HCT116 (cell line): ENCODE measurements at regions not wholly inside any gene's neighbourhood (a gene's known extent, or its start where the extent isn't known, plus 50 kb on each side); places are given as distances from the start of the nearest gene placed in this dataset.

ENCODE experiments used
- EZH2 ChIP-seq: fragments of 200-600 bp; sonication (generic); IDR thresholded peaks from 2 replicates; pipeline ENCODE4 v1.6.1; 2017; ENCODE audit warnings: antibody characterized with exemption, mixed run types
- EZH2phosphoT487 ChIP-seq: fragments of 200-600 bp; IDR thresholded peaks from 2 replicates; pipeline ENCODE4 v1.6.1; 2018; ENCODE audit warnings: antibody characterized with exemption, borderline replicate concordance
- JUND ChIP-seq: IDR thresholded peaks from 2 replicates; pipeline ENCODE4 v1.6.1; 2012
- POLR2A ChIP-seq: IDR thresholded peaks from 2 replicates; pipeline ENCODE4 v1.7.0; 2011; ENCODE audit warnings: borderline replicate concordance; ENCODE audit not compliant: insufficient read depth, insufficient read length; ENCODE audit errors: extremely low read depth
- POLR2AphosphoS5 ChIP-seq: IDR thresholded peaks from 2 replicates; pipeline ENCODE4 v1.6.1; 2011; ENCODE audit warnings: mild to moderate bottlenecking, low read depth, low read length, moderate library complexity
- RAD21 ChIP-seq: IDR thresholded peaks from 2 replicates; pipeline ENCODE4 v1.6.1; 2012; ENCODE audit warnings: low read depth, mild to moderate bottlenecking
- SIN3A ChIP-seq: IDR thresholded peaks from 2 replicates; pipeline ENCODE4 v1.6.1; 2012; ENCODE audit warnings: low read depth
- SRF ChIP-seq: IDR thresholded peaks from 2 replicates; pipeline ENCODE4 v1.6.1; 2012; ENCODE audit warnings: low read depth
- TCF7L2 ChIP-seq: IDR thresholded peaks from 2 replicates; pipeline ENCODE4 v1.7.0; 2011; ENCODE audit warnings: borderline replicate concordance, inconsistent platforms; ENCODE audit not compliant: insufficient read depth, insufficient read length; ENCODE audit errors: extremely low read depth
- YY1 ChIP-seq: IDR thresholded peaks from 2 replicates; pipeline ENCODE4 v1.6.1; 2011; ENCODE audit warnings: low read length, low read depth, moderate library complexity, mild to moderate bottlenecking; ENCODE audit not compliant: insufficient replicate concordance; ENCODE audit errors: extremely low read depth
- TF ChIP-seq, protein P1 (sequence below), 3 experiments: fragments of 200-600 bp in 1 of 3; sonication (generic) in 1 of 3; IDR thresholded peaks in 2 of 3; conservative IDR thresholded peaks in 1 of 3; 2 replicates each; pipeline ENCODE4 v1.5.1; 2012 to 2017; ENCODE audit warnings: low read depth in 2 of 3, low read length in 2 of 3, antibody characterized with exemption in 1 of 3, borderline replicate concordance in 1 of 3, control low read depth in 1 of 3, mild to moderate bottlenecking in 1 of 3, mixed read lengths in 1 of 3, mixed run types in 1 of 3, moderate library complexity in 1 of 3; ENCODE audit not compliant: insufficient read depth in 1 of 3
- TF ChIP-seq, protein P2 (sequence below): IDR thresholded peaks from 2 replicates; pipeline ENCODE4 v1.6.1; 2012; ENCODE audit warnings: low read depth

DNA sequence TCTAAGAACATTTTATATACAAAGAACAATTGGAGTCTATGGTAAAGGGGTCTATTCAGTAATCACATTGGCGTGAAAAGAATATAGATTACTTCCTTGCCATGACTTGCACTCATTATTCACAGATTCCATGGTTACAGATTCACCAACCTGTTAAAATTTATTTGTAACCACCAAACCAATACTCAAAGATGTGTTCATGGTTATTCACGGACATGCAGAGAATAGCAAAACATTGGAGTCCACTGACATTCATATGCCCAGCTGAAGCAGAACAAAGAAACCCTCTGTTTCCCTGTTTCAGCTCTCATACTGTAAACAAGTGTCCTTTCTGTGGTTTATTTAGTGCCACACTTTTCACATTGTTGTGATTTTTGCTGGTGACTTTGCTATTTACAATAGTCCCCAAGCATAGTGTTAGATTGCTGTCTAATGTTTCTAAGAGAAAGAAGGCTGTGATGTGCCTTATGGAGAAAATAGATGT lies 185.8 kb upstream of the TTC14 start:
- TF ChIP-seq SIN3A (no peak), POLR2A (no peak), EZH2phosphoT487 (no peak), EZH2 (no peak), JUND (no peak), POLR2AphosphoS5 (no peak), TCF7L2 (no peak), YY1 (no peak), SRF (no peak), RAD21 (no peak)
- TF ChIP-seq, protein P1, sequence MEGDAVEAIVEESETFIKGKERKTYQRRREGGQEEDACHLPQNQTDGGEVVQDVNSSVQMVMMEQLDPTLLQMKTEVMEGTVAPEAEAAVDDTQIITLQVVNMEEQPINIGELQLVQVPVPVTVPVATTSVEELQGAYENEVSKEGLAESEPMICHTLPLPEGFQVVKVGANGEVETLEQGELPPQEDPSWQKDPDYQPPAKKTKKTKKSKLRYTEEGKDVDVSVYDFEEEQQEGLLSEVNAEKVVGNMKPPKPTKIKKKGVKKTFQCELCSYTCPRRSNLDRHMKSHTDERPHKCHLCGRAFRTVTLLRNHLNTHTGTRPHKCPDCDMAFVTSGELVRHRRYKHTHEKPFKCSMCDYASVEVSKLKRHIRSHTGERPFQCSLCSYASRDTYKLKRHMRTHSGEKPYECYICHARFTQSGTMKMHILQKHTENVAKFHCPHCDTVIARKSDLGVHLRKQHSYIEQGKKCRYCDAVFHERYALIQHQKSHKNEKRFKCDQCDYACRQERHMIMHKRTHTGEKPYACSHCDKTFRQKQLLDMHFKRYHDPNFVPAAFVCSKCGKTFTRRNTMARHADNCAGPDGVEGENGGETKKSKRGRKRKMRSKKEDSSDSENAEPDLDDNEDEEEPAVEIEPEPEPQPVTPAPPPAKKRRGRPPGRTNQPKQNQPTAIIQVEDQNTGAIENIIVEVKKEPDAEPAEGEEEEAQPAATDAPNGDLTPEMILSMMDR (IDR thresholded peaks at IDR 0.05 in 2 of 3, conservative IDR thresholded peaks at IDR 0.05 in 1 of 3; ENCODE audit: borderline replicate concordance in 1 of 3, insufficient read depth in 1 of 3, low read depth in 2 of 3, low read length in 2 of 3), result no peak
- TF ChIP-seq, protein P2, sequence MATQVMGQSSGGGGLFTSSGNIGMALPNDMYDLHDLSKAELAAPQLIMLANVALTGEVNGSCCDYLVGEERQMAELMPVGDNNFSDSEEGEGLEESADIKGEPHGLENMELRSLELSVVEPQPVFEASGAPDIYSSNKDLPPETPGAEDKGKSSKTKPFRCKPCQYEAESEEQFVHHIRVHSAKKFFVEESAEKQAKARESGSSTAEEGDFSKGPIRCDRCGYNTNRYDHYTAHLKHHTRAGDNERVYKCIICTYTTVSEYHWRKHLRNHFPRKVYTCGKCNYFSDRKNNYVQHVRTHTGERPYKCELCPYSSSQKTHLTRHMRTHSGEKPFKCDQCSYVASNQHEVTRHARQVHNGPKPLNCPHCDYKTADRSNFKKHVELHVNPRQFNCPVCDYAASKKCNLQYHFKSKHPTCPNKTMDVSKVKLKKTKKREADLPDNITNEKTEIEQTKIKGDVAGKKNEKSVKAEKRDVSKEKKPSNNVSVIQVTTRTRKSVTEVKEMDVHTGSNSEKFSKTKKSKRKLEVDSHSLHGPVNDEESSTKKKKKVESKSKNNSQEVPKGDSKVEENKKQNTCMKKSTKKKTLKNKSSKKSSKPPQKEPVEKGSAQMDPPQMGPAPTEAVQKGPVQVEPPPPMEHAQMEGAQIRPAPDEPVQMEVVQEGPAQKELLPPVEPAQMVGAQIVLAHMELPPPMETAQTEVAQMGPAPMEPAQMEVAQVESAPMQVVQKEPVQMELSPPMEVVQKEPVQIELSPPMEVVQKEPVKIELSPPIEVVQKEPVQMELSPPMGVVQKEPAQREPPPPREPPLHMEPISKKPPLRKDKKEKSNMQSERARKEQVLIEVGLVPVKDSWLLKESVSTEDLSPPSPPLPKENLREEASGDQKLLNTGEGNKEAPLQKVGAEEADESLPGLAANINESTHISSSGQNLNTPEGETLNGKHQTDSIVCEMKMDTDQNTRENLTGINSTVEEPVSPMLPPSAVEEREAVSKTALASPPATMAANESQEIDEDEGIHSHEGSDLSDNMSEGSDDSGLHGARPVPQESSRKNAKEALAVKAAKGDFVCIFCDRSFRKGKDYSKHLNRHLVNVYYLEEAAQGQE, result no peak
